Esophagus (tissue), 2 donors: ENCODE measurements at regions not wholly inside any gene's neighbourhood (a gene's known extent, or its start where the extent isn't known, plus 50 kb on each side); places are given as distances from the start of the nearest gene placed in this dataset.

Experiments used
- H3K27ac ChIP-seq, 2 donors: one replicate each; pipeline ENCODE4 v1.5.1; 2013; ENCODE audit warnings: low read depth in 2 of 2, mild to moderate bottlenecking in 2 of 2, inconsistent platforms in 1 of 2, low read length in 1 of 2, moderate library complexity in 1 of 2
- H3K27me3 ChIP-seq, 2 donors: one replicate each; pipeline ENCODE4 v1.6.1; 2013; ENCODE audit warnings: low read length in 2 of 2, control low read depth in 1 of 2, mild to moderate bottlenecking in 1 of 2; ENCODE audit not compliant: insufficient read depth in 2 of 2, control insufficient read depth in 1 of 2
- H3K36me3 ChIP-seq, 2 donors: one replicate each; pipeline ENCODE4 v1.6.1; 2013; ENCODE audit warnings: low read length in 1 of 2; ENCODE audit not compliant: control insufficient read depth in 2 of 2, insufficient read depth in 2 of 2
- H3K4me1 ChIP-seq, 2 donors: one replicate each; pipeline ENCODE4 v1.6.1; 2013; ENCODE audit warnings: low read length in 1 of 2; ENCODE audit not compliant: control insufficient read depth in 2 of 2, insufficient read depth in 2 of 2
- H3K4me3 ChIP-seq, 2 donors: one replicate each; pipeline ENCODE4 v1.5.1; 2013; ENCODE audit warnings: low read length in 2 of 2, mild to moderate bottlenecking in 2 of 2, low read depth in 1 of 2, moderate library complexity in 1 of 2
- H3K9me3 ChIP-seq, 2 donors: one replicate each; pipeline ENCODE4 v1.6.1; 2013; ENCODE audit warnings: mild to moderate bottlenecking in 2 of 2, low read depth in 1 of 2, low read length in 1 of 2, moderate library complexity in 1 of 2; ENCODE audit not compliant: control insufficient read depth in 2 of 2, insufficient read depth in 1 of 2
- WGBS, 2 donors: extraction: QIAGEN DNeasy Blood & Tissue Kit; methylation state at CpG; one replicate each; pipeline ENCODE4 v1.1.7; 2013; 5-methylcytosine and 5-hydroxymethylcytosine counted together
- donor health status: healthy with polysubstance abuse.
- donor health status: Bipolar disorder and iron deficiency.

- H3K27me3 ChIP-seq = no peaks in the 10 kb centered on the region
- WGBS, 2 donors = 78 to 87% methylated on average over 2 of the region's 2 CpGs
- H3K4me3 ChIP-seq = no peak overlapping the region
- no peaks in the 10 kb centered on the region for H3K36me3 ChIP-seq
- H3K27ac ChIP-seq = no peak overlapping the region
- H3K4me1 ChIP-seq = no peaks in the 10 kb centered on the region
- no peaks in the 10 kb centered on the region for H3K9me3 ChIP-seq
These were observed 722.3 kb downstream of the CDH8 start for GRCh38 chr16:61313931-61314330.

- H3K4me1 ChIP-seq = no peaks in the 10 kb centered on the region
- no peak overlapping the region for H3K4me3 ChIP-seq
- no peaks in the 10 kb centered on the region for H3K36me3 ChIP-seq
- no peaks in the 10 kb centered on the region for H3K9me3 ChIP-seq
- H3K27ac ChIP-seq = no peak overlapping the region
- WGBS, 2 donors = 71 to 82% methylated on average over 1 of the region's 1 CpG
- no peaks in the 10 kb centered on the region for H3K27me3 ChIP-seq
These were observed 726.9 kb downstream of the CDH8 start for GRCh38 chr16:61309386-61309785.

GRCh38 chr16:61306204-61306603, 730.0 kb downstream of the CDH8 start:
- no peaks in the 10 kb centered on the region for H3K4me1 ChIP-seq
- H3K27ac ChIP-seq = no peak overlapping the region
- 83% methylated on average over 6 of the region's 6 CpGs for WGBS, 2 donors
- no peak overlapping the region for H3K4me3 ChIP-seq
- H3K36me3 ChIP-seq = no peaks in the 10 kb centered on the region
- no peaks in the 10 kb centered on the region for H3K9me3 ChIP-seq
- H3K27me3 ChIP-seq = no peaks in the 10 kb centered on the region

- H3K9me3 ChIP-seq = peaks cover 0 to 3% of the 10 kb centered on the region in 2 donors
- H3K4me3 ChIP-seq = no peak overlapping the region
- no peaks in the 10 kb centered on the region for H3K4me1 ChIP-seq
- no peaks in the 10 kb centered on the region for H3K36me3 ChIP-seq
- no peak overlapping the region for H3K27ac ChIP-seq
- no peaks in the 10 kb centered on the region for H3K27me3 ChIP-seq
- 79 to 91% methylated on average over 3 of the region's 3 CpGs for WGBS, 2 donors
These were observed 739.4 kb downstream of the CDH8 start for GRCh38 chr16:61296814-61297213.

GRCh38 chr16:61296305-61296704, 739.9 kb downstream of the CDH8 start:
- H3K4me3 ChIP-seq = no peak overlapping the region
- WGBS, 2 donors = 83 to 87% methylated on average over 7 of the region's 7 CpGs
- no peaks in the 10 kb centered on the region for H3K36me3 ChIP-seq
- H3K4me1 ChIP-seq = no peaks in the 10 kb centered on the region
- peaks cover 0 to 3% of the 10 kb centered on the region in 2 donors for H3K9me3 ChIP-seq
- no peaks in the 10 kb centered on the region for H3K27me3 ChIP-seq
- H3K27ac ChIP-seq = no peak overlapping the region

- peaks cover 0 to 3% of the 10 kb centered on the region in 2 donors for H3K9me3 ChIP-seq
- H3K27me3 ChIP-seq = no peaks in the 10 kb centered on the region
- H3K36me3 ChIP-seq = no peaks in the 10 kb centered on the region
- no peak overlapping the region for H3K27ac ChIP-seq
- no peak overlapping the region for H3K4me3 ChIP-seq
- H3K4me1 ChIP-seq = no peaks in the 10 kb centered on the region
These were observed 740.9 kb downstream of the CDH8 start for GRCh38 chr16:61295311-61295710.

GRCh38 chr16:61289141-61289540, 747.1 kb downstream of the CDH8 start:
- WGBS, 2 donors = 57 to 65% methylated on average over 2 of the region's 2 CpGs
- H3K36me3 ChIP-seq = no peaks in the 10 kb centered on the region
- H3K27me3 ChIP-seq = no peaks in the 10 kb centered on the region
- no peak overlapping the region for H3K4me3 ChIP-seq
- H3K4me1 ChIP-seq = no peaks in the 10 kb centered on the region
- H3K27ac ChIP-seq = no peak overlapping the region
- no peaks in the 10 kb centered on the region for H3K9me3 ChIP-seq

GRCh38 chr16:61277849-61278248, 758.4 kb downstream of the CDH8 start:
- no peaks in the 10 kb centered on the region for H3K4me1 ChIP-seq
- no peak overlapping the region for H3K4me3 ChIP-seq
- 50% methylated on average over 2 of the region's 2 CpGs for WGBS, 2 donors
- no peaks in the 10 kb centered on the region for H3K36me3 ChIP-seq
- peaks cover 5 to 6% of the 10 kb centered on the region in 2 donors for H3K9me3 ChIP-seq
- no peak overlapping the region for H3K27ac ChIP-seq
- no peaks in the 10 kb centered on the region for H3K27me3 ChIP-seq

- Histone ChIP-seq H3K4me3 (no peak overlapping the region), H3K9me3 (peaks cover 5 to 6% of the 10 kb centered on the region in 2 donors), H3K36me3 (no peaks in the 10 kb centered on the region), H3K4me1 (no peaks in the 10 kb centered on the region), H3K27ac (no peak overlapping the region), H3K27me3 (no peaks in the 10 kb centered on the region)
- WGBS, 2 donors = 88 to 89% methylated on average over 5 of the region's 5 CpGs
These were observed 762.0 kb downstream of the CDH8 start for GRCh38 chr16:61274211-61274610.

GRCh38 chr16:61270726-61271125, 765.5 kb downstream of the CDH8 start:
- Histone ChIP-seq H3K36me3 (no peaks in the 10 kb centered on the region), H3K4me3 (no peak overlapping the region), H3K27me3 (no peaks in the 10 kb centered on the region), H3K4me1 (no peaks in the 10 kb centered on the region), H3K9me3 (peaks cover 5 to 6% of the 10 kb centered on the region in 2 donors), H3K27ac (no peak overlapping the region)
